ENCODE measurements at regions not wholly inside any gene's neighbourhood (a gene's known extent, or its start where the extent isn't known, plus 50 kb on each side); places are given as distances from the start of the nearest gene placed in this dataset.

GRCh38 chr12:127729381-127729780, 537.6 kb upstream of the TMEM132C start:
- DNase-seq (ENCODE audit: low read depth in 1 of 2, low spot score in 1 of 2) = no peak

DNA sequence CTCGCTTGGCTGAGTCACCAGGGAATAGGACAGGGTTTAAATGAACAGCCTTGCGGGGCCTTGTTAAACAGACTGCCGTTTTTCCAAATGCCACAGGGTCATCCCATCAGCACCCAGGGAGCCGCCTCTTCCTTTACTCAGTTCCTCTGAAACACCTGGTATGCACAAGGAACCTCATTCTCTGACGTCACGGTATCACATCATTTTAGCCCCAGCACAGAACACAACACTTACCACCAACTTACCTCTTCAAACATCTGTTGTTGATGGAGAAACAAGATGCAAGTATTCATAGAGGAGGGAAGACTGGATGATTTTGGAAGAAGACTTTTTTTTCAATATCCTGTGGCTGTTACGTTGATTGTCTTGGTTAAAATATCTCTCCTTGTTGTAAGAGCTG, 535.3 kb upstream of the TMEM132C start:
- Histone ChIP-seq H3K27me3 (ENCODE audit: insufficient read depth, poor library complexity, severe bottlenecking) (no peaks in the 10 kb centered on the region), H3K27ac (replicated peaks) (no peak overlapping the region), H3K4me3 (replicated peaks; ENCODE audit: insufficient read depth, low read length) (no peak overlapping the region)
- DNase-seq (ENCODE audit: low read depth in 1 of 2, low spot score in 1 of 2) = no peak
- TF ChIP-seq, protein P1, sequence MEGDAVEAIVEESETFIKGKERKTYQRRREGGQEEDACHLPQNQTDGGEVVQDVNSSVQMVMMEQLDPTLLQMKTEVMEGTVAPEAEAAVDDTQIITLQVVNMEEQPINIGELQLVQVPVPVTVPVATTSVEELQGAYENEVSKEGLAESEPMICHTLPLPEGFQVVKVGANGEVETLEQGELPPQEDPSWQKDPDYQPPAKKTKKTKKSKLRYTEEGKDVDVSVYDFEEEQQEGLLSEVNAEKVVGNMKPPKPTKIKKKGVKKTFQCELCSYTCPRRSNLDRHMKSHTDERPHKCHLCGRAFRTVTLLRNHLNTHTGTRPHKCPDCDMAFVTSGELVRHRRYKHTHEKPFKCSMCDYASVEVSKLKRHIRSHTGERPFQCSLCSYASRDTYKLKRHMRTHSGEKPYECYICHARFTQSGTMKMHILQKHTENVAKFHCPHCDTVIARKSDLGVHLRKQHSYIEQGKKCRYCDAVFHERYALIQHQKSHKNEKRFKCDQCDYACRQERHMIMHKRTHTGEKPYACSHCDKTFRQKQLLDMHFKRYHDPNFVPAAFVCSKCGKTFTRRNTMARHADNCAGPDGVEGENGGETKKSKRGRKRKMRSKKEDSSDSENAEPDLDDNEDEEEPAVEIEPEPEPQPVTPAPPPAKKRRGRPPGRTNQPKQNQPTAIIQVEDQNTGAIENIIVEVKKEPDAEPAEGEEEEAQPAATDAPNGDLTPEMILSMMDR (IDR thresholded peaks at IDR 0.05; ENCODE audit: insufficient read depth, low read length) = no peak
- TF ChIP-seq GABPA (IDR thresholded peaks at IDR 0.05; ENCODE audit: low read depth) = no peak

More at GRCh38 chr12:127729381-127729780, 537.6 kb upstream of the TMEM132C start:
- Histone ChIP-seq H3K4me3 (replicated peaks; ENCODE audit: insufficient read depth, low read length) (no peak overlapping the region), H3K27me3 (ENCODE audit: insufficient read depth, poor library complexity, severe bottlenecking) (no peaks in the 10 kb centered on the region), H3K27ac (replicated peaks) (no peak overlapping the region)
- no peak for TF ChIP-seq GABPA (IDR thresholded peaks at IDR 0.05; ENCODE audit: low read depth)
- TF ChIP-seq POLR2AphosphoS5 (IDR thresholded peaks at IDR 0.05; ENCODE audit: low read depth) = no peak
- TF ChIP-seq, protein P2, sequence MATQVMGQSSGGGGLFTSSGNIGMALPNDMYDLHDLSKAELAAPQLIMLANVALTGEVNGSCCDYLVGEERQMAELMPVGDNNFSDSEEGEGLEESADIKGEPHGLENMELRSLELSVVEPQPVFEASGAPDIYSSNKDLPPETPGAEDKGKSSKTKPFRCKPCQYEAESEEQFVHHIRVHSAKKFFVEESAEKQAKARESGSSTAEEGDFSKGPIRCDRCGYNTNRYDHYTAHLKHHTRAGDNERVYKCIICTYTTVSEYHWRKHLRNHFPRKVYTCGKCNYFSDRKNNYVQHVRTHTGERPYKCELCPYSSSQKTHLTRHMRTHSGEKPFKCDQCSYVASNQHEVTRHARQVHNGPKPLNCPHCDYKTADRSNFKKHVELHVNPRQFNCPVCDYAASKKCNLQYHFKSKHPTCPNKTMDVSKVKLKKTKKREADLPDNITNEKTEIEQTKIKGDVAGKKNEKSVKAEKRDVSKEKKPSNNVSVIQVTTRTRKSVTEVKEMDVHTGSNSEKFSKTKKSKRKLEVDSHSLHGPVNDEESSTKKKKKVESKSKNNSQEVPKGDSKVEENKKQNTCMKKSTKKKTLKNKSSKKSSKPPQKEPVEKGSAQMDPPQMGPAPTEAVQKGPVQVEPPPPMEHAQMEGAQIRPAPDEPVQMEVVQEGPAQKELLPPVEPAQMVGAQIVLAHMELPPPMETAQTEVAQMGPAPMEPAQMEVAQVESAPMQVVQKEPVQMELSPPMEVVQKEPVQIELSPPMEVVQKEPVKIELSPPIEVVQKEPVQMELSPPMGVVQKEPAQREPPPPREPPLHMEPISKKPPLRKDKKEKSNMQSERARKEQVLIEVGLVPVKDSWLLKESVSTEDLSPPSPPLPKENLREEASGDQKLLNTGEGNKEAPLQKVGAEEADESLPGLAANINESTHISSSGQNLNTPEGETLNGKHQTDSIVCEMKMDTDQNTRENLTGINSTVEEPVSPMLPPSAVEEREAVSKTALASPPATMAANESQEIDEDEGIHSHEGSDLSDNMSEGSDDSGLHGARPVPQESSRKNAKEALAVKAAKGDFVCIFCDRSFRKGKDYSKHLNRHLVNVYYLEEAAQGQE (IDR thresholded peaks at IDR 0.05; ENCODE audit: insufficient replicate concordance, low read depth) = no peak
- TF ChIP-seq SPI1 (IDR thresholded peaks at IDR 0.05; ENCODE audit: borderline replicate concordance, low read depth) = no peak
- TF ChIP-seq, protein P1 (IDR thresholded peaks at IDR 0.05; ENCODE audit: insufficient read depth, low read length) = no peak

DNA sequence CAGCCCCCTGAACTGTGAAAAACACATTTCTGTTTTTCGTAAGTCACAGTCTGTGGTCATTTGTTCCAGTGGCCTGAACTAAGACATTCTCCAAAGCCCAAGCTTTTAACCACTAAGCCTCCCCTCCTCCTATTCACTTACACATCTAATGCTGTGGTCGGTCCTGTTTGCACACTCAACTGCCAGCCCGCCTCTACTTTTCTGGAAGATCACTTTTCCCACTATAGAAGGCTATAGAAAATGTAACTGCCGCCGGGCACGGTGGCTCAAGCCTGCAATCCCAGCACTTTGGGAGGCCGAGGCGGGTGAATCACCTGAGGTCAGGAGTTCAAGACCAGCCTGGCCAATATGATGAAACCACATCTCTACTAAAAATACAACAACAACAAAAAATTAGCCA, 524.7 kb upstream of the TMEM132C start:
- H3K27ac ChIP-seq (replicated peaks) = no peak overlapping the region
- H3K4me3 ChIP-seq (replicated peaks; ENCODE audit: insufficient read depth, low read length) = no peak overlapping the region
- H3K27me3 ChIP-seq (ENCODE audit: insufficient read depth, poor library complexity, severe bottlenecking) = no peaks in the 10 kb centered on the region
- no peak for TF ChIP-seq GABPA (IDR thresholded peaks at IDR 0.05; ENCODE audit: low read depth)
- TF ChIP-seq POLR2AphosphoS5 (IDR thresholded peaks at IDR 0.05; ENCODE audit: low read depth) = no peak
- no peak for TF ChIP-seq SPI1 (IDR thresholded peaks at IDR 0.05; ENCODE audit: borderline replicate concordance, low read depth)
- TF ChIP-seq, protein P1 (IDR thresholded peaks at IDR 0.05; ENCODE audit: insufficient read depth, low read length) = no peak
- TF ChIP-seq, protein P2 (IDR thresholded peaks at IDR 0.05; ENCODE audit: insufficient replicate concordance, low read depth) = no peak
- DNase-seq (ENCODE audit: low read depth in 1 of 2, low spot score in 1 of 2) = no peak

GRCh38 chr12:127745469-127746212, 521.3 kb upstream of the TMEM132C start:
- Histone ChIP-seq H3K4me3 (replicated peaks; ENCODE audit: insufficient read depth, low read length) (no peak overlapping the region), H3K27me3 (ENCODE audit: insufficient read depth, poor library complexity, severe bottlenecking) (no peaks in the 10 kb centered on the region), H3K27ac (replicated peaks) (no peak overlapping the region)
- no peak for DNase-seq (ENCODE audit: low read depth in 1 of 2, low spot score in 1 of 2)
- TF ChIP-seq SPI1 (IDR thresholded peaks at IDR 0.05; ENCODE audit: borderline replicate concordance, low read depth) (no peak), GABPA (IDR thresholded peaks at IDR 0.05; ENCODE audit: low read depth) (no peak)

Measured in HL-60 (cell line).